Activated CD8-positive, alpha-beta memory T cell treated with anti-CD3 and anti-CD28 coated beads, Interleukin-2, amount 10 ng/mL, durations not matched to agents 7 days and 5 days (primary cell): ENCODE measurements at regions not wholly inside any gene's neighbourhood (a gene's known extent, or its start where the extent isn't known, plus 50 kb on each side); places are given as distances from the start of the nearest gene placed in this dataset.
A peak's percentile ranks its signal among the peaks of the same experiment; 100 is the strongest.

ENCODE experiments used
- ATAC-seq: fragments of 150-1000 bp; cut with Tn5 transposase; one replicate; pipeline ENCODE4 v1.10.0; 2021; ENCODE audit warnings: moderate library complexity
- CTCF ChIA-PET: fragments of 350-600 bp; sonication (Branson Sonifier 250); formaldehyde crosslinking; loops from one replicate; lab custom pipeline; 2021; ENCODE audit warnings: antibody characterized with exemption; lab: Charles Lee
- DNase-seq: peaks from one replicate; pipeline ENCODE4 v3.0.0-alpha.2; 2020
- H3K27ac Mint-ChIP-seq: one replicate; pipeline ENCODE4 v1.8.0; 2021; ENCODE audit warnings: mild to moderate bottlenecking, mixed read lengths
- H3K27me3 Mint-ChIP-seq: one replicate; pipeline ENCODE4 v1.8.0; 2021; ENCODE audit warnings: mixed read lengths
- H3K36me3 Mint-ChIP-seq: one replicate; pipeline ENCODE4 v1.8.0; 2021; ENCODE audit warnings: mild to moderate bottlenecking, mixed read lengths
- H3K4me1 Mint-ChIP-seq: one replicate; pipeline ENCODE4 v1.8.0; 2021; ENCODE audit warnings: mixed read lengths
- H3K4me3 Mint-ChIP-seq: one replicate; pipeline ENCODE4 v1.8.0; 2021; ENCODE audit warnings: mild to moderate bottlenecking, moderate library complexity, mixed read lengths
- H3K9me3 Mint-ChIP-seq: one replicate; pipeline ENCODE4 v1.8.0; 2022; ENCODE audit warnings: low read depth, mixed read lengths

DNA sequence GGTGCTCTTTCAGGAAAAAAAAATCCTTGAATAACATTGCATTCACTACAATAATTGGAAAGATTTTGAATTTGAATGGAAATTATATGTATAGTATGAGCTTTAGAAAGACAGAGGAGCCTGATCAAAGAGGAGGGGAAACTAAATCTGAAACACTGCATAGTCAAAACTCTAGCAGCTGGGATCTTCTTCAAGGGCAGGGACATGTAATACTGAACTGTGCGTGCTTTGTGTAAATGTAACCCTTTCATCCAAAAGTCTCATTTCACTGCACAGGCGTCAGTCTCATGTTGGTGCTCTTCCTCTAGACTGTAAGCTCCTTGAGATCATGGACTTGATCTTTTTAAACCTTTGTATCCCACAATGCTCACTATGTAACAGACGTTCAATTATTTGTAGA, 212.0 kb upstream of the JADE1 start:
- no peak overlapping the region for H3K27ac Mint-ChIP-seq
- CTCF ChIA-PET = interaction anchor here (0.5 kb wide), 1 partner anchor 12 kb away, joined by 3 read pairs; no protein-coding TSS in a partner anchor
- no peak overlapping the region for H3K4me3 Mint-ChIP-seq
- no peak for DNase-seq
- no peaks in the 10 kb centered on the region for H3K4me1 Mint-ChIP-seq
- H3K36me3 Mint-ChIP-seq = no peaks in the 10 kb centered on the region
- peaks cover 6% of the 10 kb centered on the region for H3K27me3 Mint-ChIP-seq
- no peak for ATAC-seq
- H3K9me3 Mint-ChIP-seq = no peaks in the 10 kb centered on the region

DNA sequence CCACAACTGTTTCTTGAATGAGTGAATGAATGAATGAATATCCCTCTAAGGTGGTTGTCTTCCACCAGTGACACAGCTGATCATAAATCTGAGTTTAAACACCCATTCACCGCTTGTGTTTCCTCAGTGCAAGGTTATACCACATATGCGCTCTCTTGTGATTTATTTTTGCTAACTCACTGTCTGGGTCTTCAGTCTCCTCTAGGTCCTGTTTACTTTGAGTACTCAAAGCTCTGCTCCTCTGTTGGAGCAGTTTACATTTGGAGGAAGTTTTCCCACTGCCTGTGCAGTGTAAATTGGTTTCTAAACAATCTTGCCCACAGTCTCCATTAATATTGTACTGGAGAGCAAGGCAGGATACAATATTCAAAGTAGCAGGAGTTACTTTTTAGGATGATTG, 212.6 kb upstream of the JADE1 start:
- ATAC-seq (no peak), DNase-seq (no peak)
- peaks cover 6% of the 10 kb centered on the region for H3K27me3 Mint-ChIP-seq
- H3K27ac Mint-ChIP-seq = no peak overlapping the region
- no peaks in the 10 kb centered on the region for H3K9me3 Mint-ChIP-seq
- no peaks in the 10 kb centered on the region for H3K4me1 Mint-ChIP-seq
- H3K4me3 Mint-ChIP-seq = no peak overlapping the region
- CTCF ChIA-PET = interaction anchor here (0.5 kb wide), 1 partner anchor 11 kb away, joined by 3 read pairs; no protein-coding TSS in a partner anchor
- no peaks in the 10 kb centered on the region for H3K36me3 Mint-ChIP-seq

DNA sequence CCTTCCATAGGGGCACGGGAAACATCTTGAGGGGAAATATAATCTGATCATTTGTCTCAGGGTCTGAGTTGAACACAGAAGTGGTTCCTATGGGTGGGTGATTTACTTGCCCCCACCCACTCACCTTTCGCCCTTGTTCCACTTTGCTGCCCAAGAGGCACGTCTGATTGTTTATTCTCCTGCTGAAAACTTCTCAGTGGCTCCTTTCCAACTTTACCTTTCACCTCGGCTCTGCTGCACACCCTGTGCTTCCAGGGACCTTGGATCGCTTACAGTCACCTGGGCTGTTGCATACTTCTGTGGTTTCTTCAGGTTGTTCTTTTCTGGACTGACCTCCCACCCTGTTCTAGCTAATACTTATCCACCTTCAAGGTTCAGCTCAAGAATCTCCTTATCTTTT, 213.4 kb upstream of the JADE1 start:
- Mint-ChIP-seq H3K4me1 (no peaks in the 10 kb centered on the region), H3K9me3 (no peaks in the 10 kb centered on the region), H3K36me3 (no peaks in the 10 kb centered on the region), H3K27ac (no peak overlapping the region), H3K27me3 (peaks cover 6% of the 10 kb centered on the region), H3K4me3 (no peak overlapping the region)
- CTCF ChIA-PET = no interaction called here
- DNase-seq (no peak), ATAC-seq (no peak)

DNA sequence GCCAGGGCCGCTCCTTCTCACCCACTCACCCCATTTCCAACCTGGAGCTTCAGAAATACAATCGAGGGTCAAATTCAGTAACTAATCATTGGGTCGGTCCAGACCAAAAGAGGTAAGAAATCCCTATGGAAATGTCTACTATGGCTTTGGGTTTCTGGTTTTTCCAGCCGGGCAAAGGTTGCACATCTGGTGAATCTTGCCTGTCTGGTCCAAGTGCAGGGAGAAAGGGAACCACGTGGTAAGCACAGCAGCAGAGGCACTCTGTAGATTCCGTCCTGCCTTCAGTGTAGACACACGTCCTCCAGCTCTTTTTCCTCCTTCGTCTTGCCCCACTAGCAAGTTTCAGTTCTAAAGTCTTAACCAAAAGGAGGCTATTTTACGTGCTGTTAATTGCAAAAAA, 218.0 kb upstream of the JADE1 start:
- Mint-ChIP-seq H3K9me3 (no peaks in the 10 kb centered on the region), H3K4me3 (no peak overlapping the region), H3K27ac (no peak overlapping the region), H3K4me1 (no peaks in the 10 kb centered on the region), H3K27me3 (peaks cover 4% of the 10 kb centered on the region), H3K36me3 (no peaks in the 10 kb centered on the region)
- DNase-seq (no peak), ATAC-seq (no peak)
- CTCF ChIA-PET = no interaction called here

DNA sequence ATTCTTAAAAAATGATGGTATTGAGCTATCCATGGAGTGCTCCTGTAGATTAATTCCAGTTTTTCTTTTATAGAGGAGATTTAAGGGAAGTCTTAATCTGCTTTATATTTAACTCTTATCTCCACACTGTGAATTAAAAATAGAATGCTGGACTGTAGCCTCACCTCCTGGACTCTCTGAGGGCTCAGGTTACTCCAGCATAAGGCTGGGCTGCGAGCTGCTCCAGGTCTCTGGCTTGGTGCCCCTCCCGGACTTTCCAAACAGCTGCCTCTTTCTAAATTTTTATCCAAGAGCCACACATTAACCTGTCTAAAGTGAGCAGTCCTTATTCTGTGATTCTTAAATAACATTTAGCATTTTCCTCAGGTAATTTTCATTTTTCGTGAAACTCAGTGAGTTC, 218.7 kb upstream of the JADE1 start:
- H3K9me3 Mint-ChIP-seq = no peaks in the 10 kb centered on the region
- no peaks in the 10 kb centered on the region for H3K4me1 Mint-ChIP-seq
- H3K4me3 Mint-ChIP-seq = no peak overlapping the region
- no peak overlapping the region for H3K27ac Mint-ChIP-seq
- H3K36me3 Mint-ChIP-seq = no peaks in the 10 kb centered on the region
- ATAC-seq (no peak), DNase-seq (no peak)
- no peaks in the 10 kb centered on the region for H3K27me3 Mint-ChIP-seq
- CTCF ChIA-PET = no interaction called here

DNA sequence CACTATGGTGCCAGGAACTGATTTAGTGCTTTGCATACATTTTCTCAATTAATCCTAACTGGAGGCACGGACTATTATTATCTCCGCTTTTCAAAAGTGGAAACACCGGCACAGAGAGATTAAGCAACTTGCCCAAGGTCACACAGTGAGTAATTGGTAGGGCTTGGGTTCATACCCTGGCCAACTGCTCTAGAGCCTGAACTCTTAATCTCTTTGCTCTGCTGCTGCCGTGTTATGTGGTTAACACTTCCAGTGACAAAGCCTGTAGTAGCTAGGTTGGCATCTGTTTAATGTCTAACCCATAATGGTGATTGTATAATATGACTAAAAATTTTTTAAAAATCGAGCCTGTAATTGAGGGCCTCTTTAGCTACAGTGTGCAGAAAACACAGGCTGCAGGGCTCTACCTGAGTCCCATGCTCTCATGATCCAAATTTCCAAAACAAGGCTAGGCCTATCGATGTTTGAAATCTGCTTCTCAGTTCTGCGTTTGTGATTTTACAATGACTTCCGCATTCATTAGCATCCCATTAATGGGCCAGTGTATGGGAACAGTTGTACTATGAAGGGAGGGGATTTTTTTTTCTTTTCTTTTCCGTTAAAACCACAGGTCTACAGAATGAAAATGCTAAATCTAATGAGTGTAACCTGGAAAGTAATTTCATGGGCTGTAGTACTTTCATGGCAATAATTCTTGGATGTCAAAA, 219.3 kb upstream of the JADE1 start:
- no peak overlapping the region for H3K4me3 Mint-ChIP-seq
- no peak for ATAC-seq

DNA sequence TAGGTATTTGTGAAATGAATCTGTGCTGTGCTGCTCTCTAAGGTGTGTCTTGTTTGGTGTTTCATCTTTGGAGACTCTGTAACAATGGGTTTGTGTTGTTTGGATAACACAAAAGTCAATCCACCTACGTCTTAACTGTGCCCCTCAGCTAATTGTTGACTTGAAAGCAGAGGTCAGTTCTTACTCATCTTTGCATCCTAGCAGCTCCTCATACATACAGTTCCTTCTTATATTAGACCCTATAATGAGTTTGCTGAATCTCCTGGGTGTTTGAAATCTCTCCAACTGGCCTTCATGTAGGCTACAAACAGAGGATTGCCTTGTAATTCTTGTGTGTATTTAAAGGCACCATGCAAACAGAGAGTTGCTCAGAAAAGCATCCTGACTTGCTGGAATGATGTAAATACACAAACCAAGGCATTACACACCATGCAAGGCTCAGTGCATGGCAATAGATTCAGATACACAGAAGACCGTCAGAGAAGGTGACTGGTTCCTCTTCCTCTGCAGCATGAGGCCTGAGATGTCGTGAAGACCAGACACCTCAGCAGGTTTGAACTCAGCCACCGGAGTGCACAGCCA, 220.0 kb upstream of the JADE1 start:
- Mint-ChIP-seq H3K27me3 (no peaks in the 10 kb centered on the region), H3K4me3 (no peak overlapping the region), H3K4me1 (no peaks in the 10 kb centered on the region), H3K9me3 (no peaks in the 10 kb centered on the region), H3K27ac (no peak overlapping the region), H3K36me3 (no peaks in the 10 kb centered on the region)
- ATAC-seq (no peak), DNase-seq (no peak)
- CTCF ChIA-PET = no interaction called here

More for the DNA sequence above, 219.3 kb upstream of the JADE1 start:
- no peak for DNase-seq
- Mint-ChIP-seq H3K36me3 (no peaks in the 10 kb centered on the region), H3K27ac (no peak overlapping the region), H3K4me1 (no peaks in the 10 kb centered on the region), H3K9me3 (no peaks in the 10 kb centered on the region), H3K27me3 (no peaks in the 10 kb centered on the region)
- CTCF ChIA-PET = no interaction called here

DNA sequence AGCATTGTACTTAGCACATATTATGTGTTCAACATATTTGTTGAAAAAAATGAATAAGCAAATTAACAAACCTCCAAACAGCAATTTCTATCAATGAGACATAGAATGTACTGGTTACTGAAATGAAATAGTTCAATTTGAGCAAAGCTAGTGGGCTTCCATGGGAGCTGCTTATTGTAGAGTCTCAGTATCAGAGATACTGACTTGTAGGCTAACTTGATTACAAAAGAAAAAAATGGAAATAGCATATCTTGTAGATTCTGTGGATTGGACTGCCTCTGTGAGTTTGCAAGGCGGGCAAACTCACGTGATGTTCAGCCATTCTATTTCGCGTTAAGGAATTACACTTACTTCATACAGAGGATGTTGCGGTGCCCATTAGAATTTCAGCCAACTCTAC, 222.1 kb upstream of the JADE1 start:
- Mint-ChIP-seq H3K27ac (no peak overlapping the region), H3K9me3 (no peaks in the 10 kb centered on the region), H3K4me3 (no peak overlapping the region), H3K27me3 (no peaks in the 10 kb centered on the region), H3K36me3 (no peaks in the 10 kb centered on the region), H3K4me1 (no peaks in the 10 kb centered on the region)
- ATAC-seq (no peak), DNase-seq (no peak)
- CTCF ChIA-PET = no interaction called here

DNA sequence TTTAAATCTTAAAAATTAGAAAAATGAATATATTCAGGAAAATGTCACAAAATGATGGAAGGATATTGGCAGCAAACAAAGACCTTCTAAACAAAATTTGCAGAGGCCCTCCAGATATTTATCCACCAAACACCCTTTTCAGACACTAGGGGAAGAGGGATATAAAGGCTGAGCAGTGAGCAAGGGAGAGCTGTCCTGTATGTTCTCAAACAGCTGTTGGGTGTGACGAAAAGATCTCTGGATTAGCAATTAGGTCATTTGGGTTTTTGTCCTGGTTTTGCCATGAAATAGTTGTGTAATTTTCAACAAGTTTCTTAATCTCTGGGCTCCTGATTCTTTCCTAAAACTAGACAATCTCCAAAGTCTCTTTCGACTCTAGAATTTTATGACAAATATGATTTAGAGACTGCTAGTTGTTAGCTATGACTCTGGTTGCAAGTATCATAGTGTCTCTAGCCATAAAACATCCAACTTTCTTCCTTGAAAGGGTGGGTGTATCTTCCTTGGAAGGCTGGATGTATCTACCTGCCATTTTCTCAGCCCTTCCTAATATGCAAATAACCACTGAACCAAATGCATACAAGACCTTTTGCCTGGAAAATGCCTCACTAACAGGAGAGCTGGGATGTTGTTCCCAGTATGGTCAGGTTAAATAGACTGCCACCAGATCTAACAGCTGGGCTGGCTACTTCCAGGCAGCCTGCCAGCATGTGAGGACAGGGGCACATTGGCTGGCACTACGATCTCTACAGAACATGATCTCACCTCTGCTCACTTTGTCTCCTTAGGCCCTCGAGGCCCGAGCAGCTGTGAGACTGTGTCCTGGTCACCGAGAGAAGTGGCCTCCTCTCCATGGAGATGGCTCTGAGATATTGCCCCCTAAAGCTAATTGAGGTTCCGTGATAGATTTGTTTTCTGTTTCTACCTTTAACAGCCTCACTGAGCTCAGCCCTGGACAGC, 225.5 kb upstream of the JADE1 start:
- Mint-ChIP-seq H3K4me1 (no peaks in the 10 kb centered on the region), H3K27me3 (peaks cover 6% of the 10 kb centered on the region), H3K9me3 (no peaks in the 10 kb centered on the region), H3K27ac (no peak overlapping the region), H3K4me3 (no peak overlapping the region), H3K36me3 (no peaks in the 10 kb centered on the region)
- ATAC-seq = no peak
- no peak for DNase-seq
- CTCF ChIA-PET = interaction anchor here (1.5 kb wide), 1 partner anchor 9 kb away, joined by 3 read pairs; no protein-coding TSS in a partner anchor

DNA sequence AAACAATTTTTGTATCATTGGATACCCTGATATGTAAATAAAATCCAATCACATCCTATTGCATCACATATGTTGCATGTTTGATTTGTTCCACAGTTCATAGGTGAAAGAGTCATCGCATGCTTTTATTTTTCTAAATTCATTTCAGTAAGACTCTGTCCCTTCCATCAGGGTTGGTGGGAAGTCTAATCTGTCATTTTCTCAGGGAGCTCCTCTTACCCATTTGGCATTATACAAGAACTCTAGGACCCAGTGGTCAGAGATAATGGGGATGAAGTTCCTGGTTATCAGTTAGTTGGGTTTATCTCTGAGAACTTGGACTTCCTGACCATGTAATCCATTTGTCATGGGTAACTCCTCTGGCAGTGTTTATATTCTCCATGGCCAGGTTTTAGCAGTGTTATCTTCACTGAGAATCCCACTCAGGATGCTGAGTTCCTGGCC, 227.1 kb upstream of the JADE1 start:
- no peak overlapping the region for H3K27ac Mint-ChIP-seq
- no peak overlapping the region for H3K4me3 Mint-ChIP-seq
- ATAC-seq (no peak), DNase-seq (no peak)
- H3K9me3 Mint-ChIP-seq = no peaks in the 10 kb centered on the region
- CTCF ChIA-PET = no interaction called here
- H3K4me1 Mint-ChIP-seq = no peaks in the 10 kb centered on the region
- H3K27me3 Mint-ChIP-seq = peaks cover 6% of the 10 kb centered on the region
- no peaks in the 10 kb centered on the region for H3K36me3 Mint-ChIP-seq

DNA sequence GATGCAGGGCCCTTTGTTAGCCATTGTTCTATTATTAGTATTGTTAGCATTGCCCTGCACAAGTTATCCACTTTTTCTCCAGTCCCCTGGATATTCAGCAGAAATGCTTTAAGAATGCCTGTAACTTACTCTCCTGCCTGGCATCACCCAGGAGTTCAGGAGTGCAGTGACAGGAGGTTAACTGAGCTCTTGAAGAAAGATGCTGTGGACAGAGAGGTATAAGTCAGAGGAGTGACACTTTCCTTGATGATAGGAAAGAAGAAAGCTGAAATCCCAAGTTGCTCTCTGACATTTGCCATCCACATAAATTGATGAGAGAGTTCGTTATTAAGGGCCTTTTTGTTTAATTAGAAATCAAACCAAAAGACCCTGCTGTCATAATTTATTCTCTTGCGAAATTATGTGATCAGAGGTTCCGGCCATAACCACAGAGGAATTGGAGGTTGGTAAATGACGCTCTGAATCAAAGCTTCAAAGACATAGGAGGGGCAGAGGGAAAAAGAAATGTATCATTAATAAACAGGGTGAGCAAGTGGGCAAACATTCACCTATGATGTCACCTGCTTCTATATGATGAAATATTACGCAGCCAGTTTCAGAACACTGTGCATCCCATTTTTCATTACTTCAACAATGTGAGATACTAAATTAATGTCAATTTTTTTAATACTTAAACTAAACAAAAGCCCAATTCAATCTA, 230.2 kb upstream of the JADE1 start:
- ATAC-seq = no peak
- Mint-ChIP-seq H3K27ac (no peak overlapping the region), H3K4me1 (no peaks in the 10 kb centered on the region), H3K9me3 (no peaks in the 10 kb centered on the region), H3K4me3 (no peak overlapping the region), H3K27me3 (peaks cover 6% of the 10 kb centered on the region), H3K36me3 (no peaks in the 10 kb centered on the region)
- no peak for DNase-seq
- CTCF ChIA-PET = no interaction called here

DNA sequence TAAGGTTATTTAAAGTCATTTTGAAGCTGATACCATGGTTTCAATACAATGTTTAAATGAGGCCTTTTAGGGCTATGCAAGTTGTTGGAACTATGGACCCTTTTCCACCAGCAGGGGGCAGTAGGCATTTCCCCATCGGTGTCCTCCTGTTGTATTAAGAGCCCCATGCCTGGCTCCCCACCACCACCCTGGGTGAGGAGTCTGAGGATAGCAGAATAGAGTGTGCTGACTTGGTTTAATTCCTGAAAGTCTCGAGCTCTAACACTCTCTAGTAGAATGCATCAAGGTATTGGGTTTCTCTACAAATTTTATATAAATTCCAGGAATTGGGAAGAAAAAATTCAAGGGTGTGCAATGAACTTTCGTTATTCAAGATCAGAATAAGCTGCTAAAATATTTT, 234.8 kb upstream of the JADE1 start:
- no peak overlapping the region for H3K4me3 Mint-ChIP-seq
- no peak overlapping the region for H3K27ac Mint-ChIP-seq
- CTCF ChIA-PET = interaction anchor here (0.9 to 1.6 kb wide), 5 partner anchors 8 to 32 kb away, joined by 3 to 7 read pairs (median 4); no protein-coding TSS in a partner anchor
- peak; percentile 77 for DNase-seq
- no peaks in the 10 kb centered on the region for H3K9me3 Mint-ChIP-seq
- peak; percentile 67 for ATAC-seq
- no peaks in the 10 kb centered on the region for H3K4me1 Mint-ChIP-seq
- H3K27me3 Mint-ChIP-seq = peaks cover 10% of the 10 kb centered on the region
- no peaks in the 10 kb centered on the region for H3K36me3 Mint-ChIP-seq
